SK-N-SH (cell line): ENCODE measurements at regions not wholly inside any gene's neighbourhood (a gene's known extent, or its start where the extent isn't known, plus 50 kb on each side); places are given as distances from the start of the nearest gene placed in this dataset.

ENCODE experiments used
- CTCF ChIA-PET: fragments of 300-600, 350-600 bp; formaldehyde crosslinking; extraction: SDS; loops from one replicate; lab custom pipeline; 2021; lab: Yijun Ruan, JAX
- POLR2A ChIA-PET: fragments of 350-600 bp; sonication (Branson Sonifier 250); formaldehyde crosslinking; extraction: SDS; loops from one replicate; lab custom pipeline; 2020; ENCODE audit warnings: antibody characterized with exemption, inconsistent platforms; lab: Yijun Ruan, JAX
- DNase-seq: peaks from one replicate; pipeline ENCODE4 v3.0.0; 2012
- H2AFZ ChIP-seq: fragments of 200-600 bp; sonication (generic); 2 replicates; pipeline ENCODE4 v1.8.1; 2016; ENCODE audit warnings: antibody characterized with exemption, mild to moderate bottlenecking, low read depth
- H3F3A ChIP-seq: fragments of 200-600 bp; sonication (generic); replicated peaks from 2 replicates; pipeline ENCODE3; 2016; ENCODE audit warnings: antibody characterized with exemption, mild to moderate bottlenecking; ENCODE audit not compliant: insufficient read depth
- H3K27ac ChIP-seq, 2 experiments: fragments of 200-500 bp in 1 of 2; fragments of 200-600 bp in 1 of 2; sonication (Bioruptor generic) in 1 of 2; sonication (generic), shearing (Covaris generic) in 1 of 2; 2 replicates each; pipeline versions ENCODE4 v1.5.1 to v1.6.1; 2014 to 2016; ENCODE audit warnings: low read depth in 2 of 2, inconsistent platforms in 1 of 2, low read length in 1 of 2, mild to moderate bottlenecking in 1 of 2, mixed read lengths in 1 of 2
- H3K27me3 ChIP-seq: fragments of 200-600 bp; sonication (generic), shearing (Covaris generic); 2 replicates; pipeline ENCODE4 v1.6.1; 2016; ENCODE audit warnings: mixed run types; ENCODE audit not compliant: insufficient read depth
- H3K36me3 ChIP-seq, 2 experiments: fragments of 200-500 bp in 1 of 2; fragments of 200-600 bp in 1 of 2; sonication (Bioruptor generic) in 1 of 2; sonication (generic) in 1 of 2; replicated peaks in 1 of 2; 2 replicates each; pipeline versions ENCODE3 to v1.5.1; 2014 to 2016; ENCODE audit warnings: low read length in 1 of 2, mild to moderate bottlenecking in 1 of 2; ENCODE audit not compliant: insufficient read depth in 2 of 2, control insufficient read depth in 1 of 2
- H3K4me1 ChIP-seq, 2 experiments: fragments of 200-500 bp in 1 of 2; fragments of 200-600 bp in 1 of 2; sonication (Bioruptor generic) in 1 of 2; sonication (generic), shearing (Covaris generic) in 1 of 2; 2 replicates each; pipeline versions ENCODE4 v1.5.1 to v1.6.1; 2014 to 2016; ENCODE audit warnings: low read depth in 1 of 2, low read length in 1 of 2, mixed run types in 1 of 2; ENCODE audit not compliant: insufficient read depth in 2 of 2, control insufficient read depth in 1 of 2
- H3K4me2 ChIP-seq: fragments of 200-600 bp; sonication (generic), shearing (Covaris generic); 2 replicates; pipeline ENCODE4 v1.6.1; 2017; ENCODE audit warnings: mixed run types
- H3K4me3 ChIP-seq, 2 experiments: fragments of 200-500 bp in 1 of 2; fragments of 200-600 bp in 1 of 2; sonication (Bioruptor generic) in 1 of 2; sonication (generic), shearing (Covaris generic) in 1 of 2; 2 replicates each; pipeline versions ENCODE4 v1.5.1 to v1.8.1; 2014 to 2016; ENCODE audit warnings: low read depth in 2 of 2, inconsistent platforms in 1 of 2, low read length in 1 of 2, mild to moderate bottlenecking in 1 of 2, mixed read lengths in 1 of 2, moderate library complexity in 1 of 2
- H3K79me2 ChIP-seq: fragments of 200-600 bp; sonication (generic); 2 replicates; pipeline ENCODE4 v1.8.1; 2017; ENCODE audit warnings: mild to moderate bottlenecking; ENCODE audit not compliant: insufficient read depth
- H3K9ac ChIP-seq: fragments of 200-600 bp; sonication (generic); 2 replicates; pipeline ENCODE4 v1.6.1; 2017; ENCODE audit warnings: mixed run types
- H3K9me2 ChIP-seq: fragments of 200-600 bp; sonication (generic); 2 replicates; pipeline ENCODE4 v1.6.1; 2017; ENCODE audit warnings: mixed run types
- H3K9me3 ChIP-seq: fragments of 200-600 bp; sonication (generic); 2 replicates; pipeline ENCODE4 v1.6.1; 2017; ENCODE audit warnings: mixed run types, mild to moderate bottlenecking, moderate library complexity
- H4K20me1 ChIP-seq: fragments of 200-600 bp; sonication (generic); 2 replicates; pipeline ENCODE4 v1.6.1; 2017; ENCODE audit warnings: mild to moderate bottlenecking, mixed run types; ENCODE audit not compliant: insufficient read depth
- ELF1 ChIP-seq: IDR thresholded peaks from 2 replicates; pipeline ENCODE4 v1.4.0; 2012
- EP300 ChIP-seq, 2 experiments: IDR thresholded peaks; 2 replicates each; pipeline versions ENCODE4 v1.4.0 to v1.6.1; 2012; ENCODE audit warnings: borderline replicate concordance in 1 of 2, low read depth in 1 of 2, low read length in 1 of 2
- GATA2 ChIP-seq: sonication (generic); formaldehyde crosslinking; IDR thresholded peaks from 2 replicates; pipeline ENCODE4 v1.5.0; 2020; ENCODE audit warnings: mild to moderate bottlenecking, missing genetic modification reagents
- JUND ChIP-seq: IDR thresholded peaks from 2 replicates; pipeline ENCODE4 v1.4.0; 2012
- MAX ChIP-seq: IDR thresholded peaks from 2 replicates; pipeline ENCODE4 v1.4.0; 2012; ENCODE audit warnings: low read depth
- MEF2A ChIP-seq: IDR thresholded peaks from 2 replicates; pipeline ENCODE4 v1.4.0; 2012; ENCODE audit warnings: low read depth, borderline replicate concordance
- NFIC ChIP-seq: IDR thresholded peaks from 2 replicates; pipeline ENCODE4 v1.4.0; 2012; ENCODE audit warnings: borderline replicate concordance
- RAD21 ChIP-seq: IDR thresholded peaks from 2 replicates; pipeline ENCODE4 v1.6.1; 2012; ENCODE audit warnings: mild to moderate bottlenecking, low read length
- REST ChIP-seq: IDR thresholded peaks from 2 replicates; pipeline ENCODE4 v1.6.1; 2012; ENCODE audit warnings: mild to moderate bottlenecking, low read depth, low read length, moderate library complexity
- RFX5 ChIP-seq: IDR thresholded peaks from 2 replicates; pipeline ENCODE4 v1.6.1; 2012; ENCODE audit warnings: mild to moderate bottlenecking, improper control_type of control experiment, low read length
- RXRA ChIP-seq: IDR thresholded peaks from 2 replicates; pipeline ENCODE4 v1.4.0; 2012; ENCODE audit warnings: low read depth, mild to moderate bottlenecking, borderline replicate concordance
- SMC3 ChIP-seq: IDR thresholded peaks from 2 replicates; pipeline ENCODE4 v1.6.1; 2012; ENCODE audit warnings: low read depth, low read length, improper control_type of control experiment
- TCF12 ChIP-seq: IDR thresholded peaks from 2 replicates; pipeline ENCODE4 v1.4.0; 2012
- WGBS: methylation state at CpG from one replicate; pipeline ENCODE4 v1.1.6; 2017; ENCODE audit warnings: low lambda C conversion rate; 5-methylcytosine and 5-hydroxymethylcytosine counted together
- TF ChIP-seq, protein P1 (sequence below): IDR thresholded peaks from 2 replicates; pipeline ENCODE4 v1.4.0; 2012; ENCODE audit warnings: low read depth, borderline replicate concordance

DNA sequence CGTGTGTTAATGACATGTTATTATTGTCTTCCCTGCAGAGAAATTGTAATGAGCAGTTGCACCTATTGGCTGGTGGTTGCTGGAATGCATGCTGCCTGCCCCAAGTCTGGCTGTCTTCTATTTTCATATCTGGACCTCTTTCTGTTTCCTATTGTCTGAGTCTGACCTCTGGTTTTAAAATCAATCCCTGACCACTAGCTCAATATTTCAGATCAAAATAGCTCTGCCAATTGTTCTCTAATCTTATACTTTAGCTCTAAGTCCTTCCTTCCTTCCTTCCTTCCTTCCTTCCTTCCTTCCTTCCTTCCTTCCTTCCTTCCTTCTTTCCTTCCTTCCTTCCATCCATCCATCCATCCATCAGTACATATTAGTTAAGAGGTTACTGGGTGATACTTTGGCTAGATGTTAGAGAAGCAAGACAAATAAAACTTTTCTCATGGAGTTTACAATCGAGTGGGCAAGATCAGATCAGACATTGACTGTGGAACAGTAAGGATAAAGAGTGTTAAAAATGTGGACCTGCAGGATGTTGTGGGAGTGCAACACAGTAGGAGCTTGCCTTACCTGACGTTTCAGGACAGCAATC, 417.1 kb downstream of the SOCS6 start:
- no peaks in the 10 kb centered on the region for H3K79me2 ChIP-seq
- ChIA-PET CTCF (no interaction called here), POLR2A (no interaction called here)
- H3K4me2 ChIP-seq, result no peak overlapping the region
- H3K36me3 ChIP-seq, result no peaks in the 10 kb centered on the region
- DNase-seq, result no peak
- H3K9me3 ChIP-seq, result no peaks in the 10 kb centered on the region
- H2AFZ ChIP-seq, result no peak overlapping the region
- H3K4me3 ChIP-seq, result no peak overlapping the region
- H3K9me2 ChIP-seq, result no peaks in the 10 kb centered on the region
- no peak overlapping the region for H3K27ac ChIP-seq
- no peaks in the 10 kb centered on the region for H3K27me3 ChIP-seq
- WGBS, result 27% methylated on average over 3 of the region's 3 CpGs
- no peaks in the 10 kb centered on the region for H4K20me1 ChIP-seq
- no peak overlapping the region for H3K9ac ChIP-seq
- no peaks in the 10 kb centered on the region for H3F3A ChIP-seq
- H3K4me1 ChIP-seq, result peaks cover 2 to 7% of the 10 kb centered on the region in 2 experiments; a peak in 2 of 4 replicates
- TF ChIP-seq RAD21 (no peak), NFIC (no peak), REST (no peak), EP300 (IDR thresholded peaks at IDR 0.05; ENCODE audit: borderline replicate concordance in 1 of 2, low read depth in 1 of 2, low read length in 1 of 2) (no peak), ELF1 (no peak), MEF2A (no peak), GATA2 (CRISPR knock-in tag) (no peak), MAX (no peak), JUND (no peak), TCF12 (no peak), RXRA (no peak), SMC3 (no peak), RFX5 (no peak)
- TF ChIP-seq, protein P1, sequence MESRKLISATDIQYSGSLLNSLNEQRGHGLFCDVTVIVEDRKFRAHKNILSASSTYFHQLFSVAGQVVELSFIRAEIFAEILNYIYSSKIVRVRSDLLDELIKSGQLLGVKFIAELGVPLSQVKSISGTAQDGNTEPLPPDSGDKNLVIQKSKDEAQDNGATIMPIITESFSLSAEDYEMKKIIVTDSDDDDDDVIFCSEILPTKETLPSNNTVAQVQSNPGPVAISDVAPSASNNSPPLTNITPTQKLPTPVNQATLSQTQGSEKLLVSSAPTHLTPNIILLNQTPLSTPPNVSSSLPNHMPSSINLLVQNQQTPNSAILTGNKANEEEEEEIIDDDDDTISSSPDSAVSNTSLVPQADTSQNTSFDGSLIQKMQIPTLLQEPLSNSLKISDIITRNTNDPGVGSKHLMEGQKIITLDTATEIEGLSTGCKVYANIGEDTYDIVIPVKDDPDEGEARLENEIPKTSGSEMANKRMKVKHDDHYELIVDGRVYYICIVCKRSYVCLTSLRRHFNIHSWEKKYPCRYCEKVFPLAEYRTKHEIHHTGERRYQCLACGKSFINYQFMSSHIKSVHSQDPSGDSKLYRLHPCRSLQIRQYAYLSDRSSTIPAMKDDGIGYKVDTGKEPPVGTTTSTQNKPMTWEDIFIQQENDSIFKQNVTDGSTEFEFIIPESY, result no peak
